GM23338 (cell line): ENCODE measurements at regions not wholly inside any gene's neighbourhood (a gene's known extent, or its start where the extent isn't known, plus 50 kb on each side); places are given as distances from the start of the nearest gene placed in this dataset.

Experiments used
- ATAC-seq: fragments of 200-7000 bp; cut with Tn5 transposase; 3 replicates; pipeline ENCODE4 v1.9.1; 2020
- DNase-seq: peaks from one replicate; pipeline ENCODE4 v3.0.0-alpha.2; 2015; ENCODE audit warnings: low spot score
- H2AFZ ChIP-seq: fragments of 200-600 bp; sonication (generic); 2 replicates; pipeline ENCODE4 v1.8.0; 2016; ENCODE audit warnings: antibody characterized with exemption, mild to moderate bottlenecking, moderate library complexity
- H3F3A ChIP-seq: fragments of 200-600 bp; sonication (generic); replicated peaks from 2 replicates; pipeline ENCODE4 v1.8.0; 2017; ENCODE audit warnings: antibody characterized with exemption, mixed run types, low read depth
- H3K27ac ChIP-seq: fragments of 200-600 bp; sonication (generic); 2 replicates; pipeline ENCODE4 v1.6.1; 2016; ENCODE audit warnings: low read depth
- H3K27me3 ChIP-seq: fragments of 200-600 bp; sonication (generic); 2 replicates; pipeline ENCODE4 v1.8.0; 2016; ENCODE audit warnings: mild to moderate bottlenecking, mixed run types, moderate library complexity; ENCODE audit not compliant: insufficient read depth
- H3K36me3 ChIP-seq: fragments of 200-600 bp; sonication (generic); 2 replicates; pipeline ENCODE4 v1.8.0; 2016; ENCODE audit warnings: mild to moderate bottlenecking; ENCODE audit not compliant: insufficient read depth
- H3K4me1 ChIP-seq: fragments of 200-600 bp; sonication (generic); 2 replicates; pipeline ENCODE4 v1.8.0; 2016; ENCODE audit warnings: mild to moderate bottlenecking, moderate library complexity; ENCODE audit not compliant: insufficient read depth
- H3K4me2 ChIP-seq: fragments of 200-600 bp; sonication (generic); 2 replicates; pipeline ENCODE4 v1.7.1; 2017; ENCODE audit warnings: mixed run types
- H3K4me3 ChIP-seq: fragments of 200-600 bp; sonication (generic); 2 replicates; pipeline ENCODE4 v1.6.1; 2016; ENCODE audit warnings: mixed run types
- H3K79me2 ChIP-seq: fragments of 200-600 bp; sonication (generic); replicated peaks from 2 replicates; pipeline ENCODE4 v1.8.0; 2017; ENCODE audit warnings: mild to moderate bottlenecking; ENCODE audit not compliant: insufficient read depth
- H3K9me2 ChIP-seq: fragments of 200-600 bp; sonication (generic); 2 replicates; pipeline ENCODE4 v1.8.0; 2017; ENCODE audit not compliant: insufficient read depth
- H4K20me1 ChIP-seq: fragments of 200-600 bp; sonication (generic); replicated peaks from 2 replicates; pipeline ENCODE4 v1.8.0; 2017; ENCODE audit warnings: mild to moderate bottlenecking; ENCODE audit not compliant: insufficient read depth
- H3K27ac Mint-ChIP-seq: 2 replicates; pipeline ENCODE4 v1.8.0; 2020; ENCODE audit warnings: inconsistent platforms, mild to moderate bottlenecking, moderate library complexity, mixed read lengths
- H3K27me3 Mint-ChIP-seq: 3 replicates; pipeline ENCODE4 v1.8.0; 2022; ENCODE audit warnings: low read depth, mild to moderate bottlenecking, moderate library complexity, mixed read lengths, inconsistent platforms; ENCODE audit not compliant: insufficient read depth, poor library complexity
- H3K36me3 Mint-ChIP-seq: 3 replicates; pipeline ENCODE4 v1.8.0; 2021; ENCODE audit warnings: low read depth, mild to moderate bottlenecking, inconsistent platforms, moderate library complexity, mixed read lengths
- H3K4me1 Mint-ChIP-seq: 3 replicates; pipeline ENCODE4 v1.8.0; 2020; ENCODE audit warnings: mild to moderate bottlenecking, inconsistent platforms, mixed read lengths
- H3K4me3 Mint-ChIP-seq: 3 replicates; pipeline ENCODE4 v1.8.0; 2021; ENCODE audit warnings: moderate library complexity, mild to moderate bottlenecking, inconsistent platforms, mixed read lengths
- H3K9me3 Mint-ChIP-seq: 3 replicates; pipeline ENCODE4 v1.8.0; 2020; ENCODE audit warnings: moderate library complexity, mild to moderate bottlenecking, inconsistent platforms, mixed read lengths
- STAT1 ChIP-seq: IDR thresholded peaks from one replicate; pipeline ENCODE4 v1.6.1; 2016; ENCODE audit warnings: antibody characterized with exemption; ENCODE audit not compliant: unreplicated experiment
- ZNF114 ChIP-seq: fragments of 250-450 bp; sonication (Bioruptor Pico); IDR thresholded peaks from 2 replicates; pipeline ENCODE4 v1.5.0; 2020; ENCODE audit warnings: mild to moderate bottlenecking, moderate library complexity
- TF ChIP-seq, protein P1 (sequence below): fragments of 250-450 bp; sonication (Bioruptor Pico); IDR thresholded peaks from 2 replicates; pipeline ENCODE4 v1.5.0; 2020; ENCODE audit warnings: mild to moderate bottlenecking, moderate library complexity
- TF ChIP-seq, protein P2 (sequence below), 2 experiments: fragments of 200-600 bp in 1 of 2; sonication (generic) in 1 of 2; conservative IDR thresholded peaks; 2 replicates each; pipeline versions ENCODE4 v1.5.1 to v1.6.1; 2016 to 2017; ENCODE audit warnings: antibody characterized with exemption in 2 of 2, low read depth in 2 of 2, mild to moderate bottlenecking in 2 of 2, moderate library complexity in 1 of 2

DNA sequence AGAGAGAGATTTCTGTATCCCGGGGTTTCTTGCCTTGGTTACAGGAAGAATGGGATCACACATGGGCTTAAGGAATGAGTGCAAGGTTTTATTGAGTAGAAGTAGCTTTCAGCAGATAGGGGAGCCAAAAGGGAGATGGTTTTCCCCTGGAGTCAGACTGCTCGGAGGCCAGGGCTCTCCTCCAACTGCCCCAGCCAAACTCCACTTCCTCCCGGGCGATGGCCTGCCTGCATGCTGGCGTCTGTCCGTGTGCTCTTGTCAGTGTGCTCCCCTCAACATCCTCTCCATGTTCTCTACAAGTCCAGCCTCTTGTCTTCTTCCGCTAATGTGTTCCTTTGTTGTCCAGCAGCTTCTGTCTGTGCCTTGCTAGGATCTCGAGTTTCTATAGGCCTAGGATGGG, 421.3 kb upstream of the ADGRL2 start (continued):
- TF ChIP-seq, protein P1, sequence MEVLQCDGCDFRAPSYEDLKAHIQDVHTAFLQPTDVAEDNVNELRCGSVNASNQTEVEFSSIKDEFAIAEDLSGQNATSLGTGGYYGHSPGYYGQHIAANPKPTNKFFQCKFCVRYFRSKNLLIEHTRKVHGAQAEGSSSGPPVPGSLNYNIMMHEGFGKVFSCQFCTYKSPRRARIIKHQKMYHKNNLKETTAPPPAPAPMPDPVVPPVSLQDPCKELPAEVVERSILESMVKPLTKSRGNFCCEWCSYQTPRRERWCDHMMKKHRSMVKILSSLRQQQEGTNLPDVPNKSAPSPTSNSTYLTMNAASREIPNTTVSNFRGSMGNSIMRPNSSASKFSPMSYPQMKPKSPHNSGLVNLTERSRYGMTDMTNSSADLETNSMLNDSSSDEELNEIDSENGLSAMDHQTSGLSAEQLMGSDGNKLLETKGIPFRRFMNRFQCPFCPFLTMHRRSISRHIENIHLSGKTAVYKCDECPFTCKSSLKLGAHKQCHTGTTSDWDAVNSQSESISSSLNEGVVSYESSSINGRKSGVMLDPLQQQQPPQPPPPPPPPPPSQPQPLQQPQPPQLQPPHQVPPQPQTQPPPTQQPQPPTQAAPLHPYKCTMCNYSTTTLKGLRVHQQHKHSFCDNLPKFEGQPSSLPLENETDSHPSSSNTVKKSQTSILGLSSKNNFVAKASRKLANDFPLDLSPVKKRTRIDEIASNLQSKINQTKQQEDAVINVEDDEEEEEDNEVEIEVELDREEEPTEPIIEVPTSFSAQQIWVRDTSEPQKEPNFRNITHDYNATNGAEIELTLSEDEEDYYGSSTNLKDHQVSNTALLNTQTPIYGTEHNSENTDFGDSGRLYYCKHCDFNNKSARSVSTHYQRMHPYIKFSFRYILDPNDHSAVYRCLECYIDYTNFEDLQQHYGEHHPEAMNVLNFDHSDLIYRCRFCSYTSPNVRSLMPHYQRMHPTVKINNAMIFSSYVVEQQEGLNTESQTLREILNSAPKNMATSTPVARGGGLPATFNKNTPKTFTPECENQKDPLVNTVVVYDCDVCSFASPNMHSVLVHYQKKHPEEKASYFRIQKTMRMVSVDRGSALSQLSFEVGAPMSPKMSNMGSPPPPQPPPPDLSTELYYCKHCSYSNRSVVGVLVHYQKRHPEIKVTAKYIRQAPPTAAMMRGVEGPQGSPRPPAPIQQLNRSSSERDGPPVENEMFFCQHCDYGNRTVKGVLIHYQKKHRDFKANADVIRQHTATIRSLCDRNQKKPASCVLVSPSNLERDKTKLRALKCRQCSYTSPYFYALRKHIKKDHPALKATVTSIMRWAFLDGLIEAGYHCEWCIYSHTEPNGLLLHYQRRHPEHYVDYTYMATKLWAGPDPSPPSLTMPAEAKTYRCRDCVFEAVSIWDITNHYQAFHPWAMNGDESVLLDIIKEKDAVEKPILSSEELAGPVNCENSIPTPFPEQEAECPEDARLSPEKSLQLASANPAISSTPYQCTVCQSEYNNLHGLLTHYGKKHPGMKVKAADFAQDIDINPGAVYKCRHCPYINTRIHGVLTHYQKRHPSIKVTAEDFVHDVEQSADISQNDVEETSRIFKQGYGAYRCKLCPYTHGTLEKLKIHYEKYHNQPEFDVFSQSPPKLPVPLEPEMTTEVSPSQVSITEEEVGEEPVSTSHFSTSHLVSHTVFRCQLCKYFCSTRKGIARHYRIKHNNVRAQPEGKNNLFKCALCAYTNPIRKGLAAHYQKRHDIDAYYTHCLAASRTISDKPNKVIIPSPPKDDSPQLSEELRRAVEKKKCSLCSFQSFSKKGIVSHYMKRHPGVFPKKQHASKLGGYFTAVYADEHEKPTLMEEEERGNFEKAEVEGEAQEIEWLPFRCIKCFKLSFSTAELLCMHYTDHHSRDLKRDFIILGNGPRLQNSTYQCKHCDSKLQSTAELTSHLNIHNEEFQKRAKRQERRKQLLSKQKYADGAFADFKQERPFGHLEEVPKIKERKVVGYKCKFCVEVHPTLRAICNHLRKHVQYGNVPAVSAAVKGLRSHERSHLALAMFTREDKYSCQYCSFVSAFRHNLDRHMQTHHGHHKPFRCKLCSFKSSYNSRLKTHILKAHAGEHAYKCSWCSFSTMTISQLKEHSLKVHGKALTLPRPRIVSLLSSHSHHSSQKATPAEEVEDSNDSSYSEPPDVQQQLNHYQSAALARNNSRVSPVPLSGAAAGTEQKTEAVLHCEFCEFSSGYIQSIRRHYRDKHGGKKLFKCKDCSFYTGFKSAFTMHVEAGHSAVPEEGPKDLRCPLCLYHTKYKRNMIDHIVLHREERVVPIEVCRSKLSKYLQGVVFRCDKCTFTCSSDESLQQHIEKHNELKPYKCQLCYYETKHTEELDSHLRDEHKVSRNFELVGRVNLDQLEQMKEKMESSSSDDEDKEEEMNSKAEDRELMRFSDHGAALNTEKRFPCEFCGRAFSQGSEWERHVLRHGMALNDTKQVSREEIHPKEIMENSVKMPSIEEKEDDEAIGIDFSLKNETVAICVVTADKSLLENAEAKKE, result no peak
- TF ChIP-seq ZNF114 (CRISPR knock-in tag), result no peak

DNA sequence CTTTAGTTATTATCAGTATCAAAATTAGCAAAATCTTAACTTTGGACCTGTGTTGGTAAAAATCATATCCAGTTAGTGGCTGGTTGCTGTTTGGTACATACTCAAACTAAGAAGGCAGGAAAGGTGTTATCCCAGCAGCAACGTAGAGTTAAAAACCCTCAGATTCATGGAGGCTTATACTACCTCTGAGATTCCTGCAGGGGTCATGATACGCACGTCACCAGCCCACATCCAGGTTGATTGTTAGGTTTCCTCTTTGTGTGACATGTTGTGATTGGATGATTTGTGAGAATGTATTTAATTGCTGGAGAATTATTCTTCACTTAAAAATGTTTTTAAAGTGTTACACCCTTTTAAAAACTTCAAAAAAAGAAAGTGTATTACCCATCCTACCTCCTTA, 423.3 kb upstream of the ADGRL2 start:
- H3K79me2 ChIP-seq, result no peaks in the 10 kb centered on the region
- no peak overlapping the region for H3K4me2 ChIP-seq
- H2AFZ ChIP-seq, result no peak overlapping the region
- Mint-ChIP-seq H3K27ac (no peak overlapping the region), H3K36me3 (no peaks in the 10 kb centered on the region), H3K27me3 (peaks cover 6% of the 10 kb centered on the region), H3K9me3 (no peaks in the 10 kb centered on the region), H3K4me1 (peaks cover 17% of the 10 kb centered on the region), H3K4me3 (no peak overlapping the region)
- H3K27me3 ChIP-seq, result no peaks in the 10 kb centered on the region
- TF ChIP-seq, protein P1, result no peak
- TF ChIP-seq STAT1, result no peak
- TF ChIP-seq, protein P2, sequence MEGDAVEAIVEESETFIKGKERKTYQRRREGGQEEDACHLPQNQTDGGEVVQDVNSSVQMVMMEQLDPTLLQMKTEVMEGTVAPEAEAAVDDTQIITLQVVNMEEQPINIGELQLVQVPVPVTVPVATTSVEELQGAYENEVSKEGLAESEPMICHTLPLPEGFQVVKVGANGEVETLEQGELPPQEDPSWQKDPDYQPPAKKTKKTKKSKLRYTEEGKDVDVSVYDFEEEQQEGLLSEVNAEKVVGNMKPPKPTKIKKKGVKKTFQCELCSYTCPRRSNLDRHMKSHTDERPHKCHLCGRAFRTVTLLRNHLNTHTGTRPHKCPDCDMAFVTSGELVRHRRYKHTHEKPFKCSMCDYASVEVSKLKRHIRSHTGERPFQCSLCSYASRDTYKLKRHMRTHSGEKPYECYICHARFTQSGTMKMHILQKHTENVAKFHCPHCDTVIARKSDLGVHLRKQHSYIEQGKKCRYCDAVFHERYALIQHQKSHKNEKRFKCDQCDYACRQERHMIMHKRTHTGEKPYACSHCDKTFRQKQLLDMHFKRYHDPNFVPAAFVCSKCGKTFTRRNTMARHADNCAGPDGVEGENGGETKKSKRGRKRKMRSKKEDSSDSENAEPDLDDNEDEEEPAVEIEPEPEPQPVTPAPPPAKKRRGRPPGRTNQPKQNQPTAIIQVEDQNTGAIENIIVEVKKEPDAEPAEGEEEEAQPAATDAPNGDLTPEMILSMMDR (conservative IDR thresholded peaks at IDR 0.05; ENCODE audit: low read depth in 2 of 2), result peak; percentile 68 to 76
- DNase-seq (peak; percentile 75), ATAC-seq (peak; percentile 90)
- no peaks in the 10 kb centered on the region for H4K20me1 ChIP-seq
- H3K36me3 ChIP-seq, result no peaks in the 10 kb centered on the region
- peaks cover 16% of the 10 kb centered on the region for H3K4me1 ChIP-seq
- H3K9me2 ChIP-seq, result no peaks in the 10 kb centered on the region
- H3K4me3 ChIP-seq, result no peak overlapping the region
- H3F3A ChIP-seq, result no peaks in the 10 kb centered on the region
- no peak overlapping the region for H3K27ac ChIP-seq
